ENCODE measurements at regions not wholly inside any gene's neighbourhood (a gene's known extent, or its start where the extent isn't known, plus 50 kb on each side); places are given as distances from the start of the nearest gene placed in this dataset.
"Not testable (repeated sequence)": the region's sequence is repeated elsewhere in the genome, so short reads cannot be mapped to it uniquely, and the experiment has no call there.

DNA sequence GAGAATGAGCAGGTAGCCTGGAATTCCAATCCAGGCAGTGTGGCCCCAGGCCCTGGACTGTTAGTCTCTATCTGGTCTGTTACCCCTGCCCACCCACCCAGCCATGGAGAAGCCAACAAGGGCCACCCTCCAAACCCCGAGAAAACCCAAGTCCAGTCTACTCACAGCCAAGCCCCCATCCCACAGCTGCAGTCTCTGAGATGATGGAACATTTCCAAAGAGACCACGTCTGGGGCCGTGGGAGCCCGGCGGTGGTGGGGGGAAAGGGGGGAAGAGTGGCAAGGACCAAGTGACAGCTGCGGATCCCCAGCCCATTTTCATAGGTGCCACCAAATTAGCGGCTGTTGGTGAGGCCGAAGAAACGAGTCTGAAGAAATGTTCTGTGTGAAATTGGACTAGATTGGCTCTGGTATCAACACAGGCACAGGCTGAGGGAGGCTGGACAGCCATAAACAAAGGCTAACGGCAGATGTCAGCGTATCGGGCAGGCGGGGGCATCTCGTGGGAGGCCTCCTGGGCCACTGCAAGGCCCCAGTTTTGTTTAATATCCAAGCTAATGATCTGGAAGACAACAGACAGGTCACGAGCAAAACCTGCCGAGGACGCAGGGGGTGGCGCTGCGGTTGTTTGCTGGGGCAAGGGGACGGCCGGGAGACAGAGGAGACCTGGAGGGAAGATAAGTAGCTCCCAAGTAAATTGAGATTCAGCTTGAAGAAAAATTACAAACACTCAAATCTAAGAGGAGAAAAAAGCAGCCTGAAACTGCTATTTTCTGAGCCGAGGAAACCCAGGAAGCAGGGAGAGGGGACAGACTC, 53.4 kb downstream of the RBFOX3 start:
- Histone ChIP-seq H2AFZ (ENCODE audit: low read depth, low read length) (no peak overlapping the region), H4K20me1 (ENCODE audit: insufficient read depth, low read length) (no peaks in the 10 kb centered on the region), H3K27ac (ENCODE audit: low read length) (no peak overlapping the region), H3K9ac (ENCODE audit: low read depth, low read length) (no peak overlapping the region), H3K9me3 (ENCODE audit: insufficient read depth, low read length, severe bottlenecking) (peaks cover 3% of the 10 kb centered on the region), H3K4me2 (ENCODE audit: insufficient read depth, low read length) (no peak overlapping the region), H3K27me3 (ENCODE audit: insufficient read depth, low read length, poor library complexity) (no peaks in the 10 kb centered on the region), H3K4me1 (ENCODE audit: insufficient read depth, low read length) (no peaks in the 10 kb centered on the region), H3K79me2 (ENCODE audit: insufficient read depth, low read length) (no peaks in the 10 kb centered on the region), H3K36me3 (ENCODE audit: insufficient read depth, low read length) (no peaks in the 10 kb centered on the region), H3K4me3 (ENCODE audit: low read depth in 1 of 2, low read length in 2 of 2) (no peak overlapping the region)
- DNase-seq (no peak), ATAC-seq (ENCODE audit: insufficient read depth, low read depth) (no peak)
- TF ChIP-seq, protein P1, sequence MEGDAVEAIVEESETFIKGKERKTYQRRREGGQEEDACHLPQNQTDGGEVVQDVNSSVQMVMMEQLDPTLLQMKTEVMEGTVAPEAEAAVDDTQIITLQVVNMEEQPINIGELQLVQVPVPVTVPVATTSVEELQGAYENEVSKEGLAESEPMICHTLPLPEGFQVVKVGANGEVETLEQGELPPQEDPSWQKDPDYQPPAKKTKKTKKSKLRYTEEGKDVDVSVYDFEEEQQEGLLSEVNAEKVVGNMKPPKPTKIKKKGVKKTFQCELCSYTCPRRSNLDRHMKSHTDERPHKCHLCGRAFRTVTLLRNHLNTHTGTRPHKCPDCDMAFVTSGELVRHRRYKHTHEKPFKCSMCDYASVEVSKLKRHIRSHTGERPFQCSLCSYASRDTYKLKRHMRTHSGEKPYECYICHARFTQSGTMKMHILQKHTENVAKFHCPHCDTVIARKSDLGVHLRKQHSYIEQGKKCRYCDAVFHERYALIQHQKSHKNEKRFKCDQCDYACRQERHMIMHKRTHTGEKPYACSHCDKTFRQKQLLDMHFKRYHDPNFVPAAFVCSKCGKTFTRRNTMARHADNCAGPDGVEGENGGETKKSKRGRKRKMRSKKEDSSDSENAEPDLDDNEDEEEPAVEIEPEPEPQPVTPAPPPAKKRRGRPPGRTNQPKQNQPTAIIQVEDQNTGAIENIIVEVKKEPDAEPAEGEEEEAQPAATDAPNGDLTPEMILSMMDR (IDR thresholded peaks at IDR 0.05; ENCODE audit: borderline replicate concordance, extremely low read depth, low read length, poor library complexity, severe bottlenecking): no peak
- TF ChIP-seq EZH2 (IDR thresholded peaks at IDR 0.05; ENCODE audit: borderline replicate concordance, low read depth, low read length, severe bottlenecking): no peak

DNA sequence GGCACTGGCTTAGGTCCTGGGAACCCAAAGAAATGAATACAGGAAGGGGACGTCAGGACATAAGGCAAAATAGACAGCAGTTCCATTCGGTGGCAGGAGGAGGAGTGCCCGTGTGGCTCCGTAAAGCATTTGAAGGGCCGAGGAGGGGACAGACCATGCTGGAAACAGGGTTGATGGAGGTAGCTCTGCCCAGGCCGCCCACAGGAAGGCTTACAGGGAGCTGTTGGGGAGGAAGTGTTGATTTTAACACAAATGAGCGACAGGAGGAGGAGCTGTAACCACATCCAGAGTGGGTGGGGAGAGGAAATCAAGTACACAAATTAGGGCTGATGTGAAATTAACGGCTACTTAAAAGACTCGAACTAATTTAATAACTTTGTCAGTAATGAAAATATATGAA, 54.6 kb downstream of the RBFOX3 start:
- DNase-seq (no peak), ATAC-seq (ENCODE audit: insufficient read depth, low read depth) (no peak; the same call in 2 of the 3 replicates)
- no peaks in the 10 kb centered on the region for H4K20me1 ChIP-seq (ENCODE audit: insufficient read depth, low read length)
- no peaks in the 10 kb centered on the region for H3K27me3 ChIP-seq (ENCODE audit: insufficient read depth, low read length, poor library complexity)
- no peaks in the 10 kb centered on the region for H3K4me1 ChIP-seq (ENCODE audit: insufficient read depth, low read length)
- peaks cover 3% of the 10 kb centered on the region for H3K9me3 ChIP-seq (ENCODE audit: insufficient read depth, low read length, severe bottlenecking)
- H3K27ac ChIP-seq (ENCODE audit: low read length): no peak overlapping the region
- H3K4me3 ChIP-seq (ENCODE audit: low read depth in 1 of 2, low read length in 2 of 2): no peak overlapping the region
- H3K36me3 ChIP-seq (ENCODE audit: insufficient read depth, low read length): no peaks in the 10 kb centered on the region
- TF ChIP-seq, protein P1 (IDR thresholded peaks at IDR 0.05; ENCODE audit: borderline replicate concordance, extremely low read depth, low read length, poor library complexity, severe bottlenecking): no peak
- TF ChIP-seq EZH2 (IDR thresholded peaks at IDR 0.05; ENCODE audit: borderline replicate concordance, low read depth, low read length, severe bottlenecking): no peak
- H2AFZ ChIP-seq (ENCODE audit: low read depth, low read length): no peak overlapping the region
- H3K9ac ChIP-seq (ENCODE audit: low read depth, low read length): no peak overlapping the region
- H3K79me2 ChIP-seq (ENCODE audit: insufficient read depth, low read length): no peaks in the 10 kb centered on the region
- no peak overlapping the region for H3K4me2 ChIP-seq (ENCODE audit: insufficient read depth, low read length)

DNA sequence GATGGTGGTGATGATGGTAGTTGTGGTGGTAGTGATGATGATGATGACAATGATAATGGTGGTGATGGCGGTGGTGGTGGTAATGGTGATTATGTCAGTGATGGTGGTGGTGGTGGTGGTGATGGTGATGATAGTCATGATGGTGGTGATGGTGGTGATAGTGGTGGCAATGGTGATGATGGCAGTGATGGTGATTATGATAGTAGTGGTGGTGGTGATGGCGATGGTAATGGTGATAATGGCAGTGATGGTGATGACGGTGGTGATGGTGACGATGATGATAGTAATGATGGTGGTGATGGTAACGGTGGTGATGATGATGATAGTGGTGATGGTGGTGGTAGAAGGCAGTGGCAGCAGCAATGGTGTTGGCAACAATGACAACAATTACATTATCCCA, 55.3 kb downstream of the RBFOX3 start:
- no peak for DNase-seq
- H3K9ac ChIP-seq (ENCODE audit: low read depth, low read length): no peak overlapping the region
- H3K27me3 ChIP-seq (ENCODE audit: insufficient read depth, low read length, poor library complexity): no peaks in the 10 kb centered on the region
- H3K4me2 ChIP-seq (ENCODE audit: insufficient read depth, low read length): no peak overlapping the region
- H4K20me1 ChIP-seq (ENCODE audit: insufficient read depth, low read length): no peaks in the 10 kb centered on the region
- H3K79me2 ChIP-seq (ENCODE audit: insufficient read depth, low read length): no peaks in the 10 kb centered on the region
- H3K4me3 ChIP-seq (ENCODE audit: low read depth in 1 of 2, low read length in 2 of 2): no peak overlapping the region
- no peak overlapping the region for H2AFZ ChIP-seq (ENCODE audit: low read depth, low read length)
- peaks cover 3% of the 10 kb centered on the region for H3K9me3 ChIP-seq (ENCODE audit: insufficient read depth, low read length, severe bottlenecking)
- ATAC-seq (ENCODE audit: insufficient read depth, low read depth): no peak
- H3K36me3 ChIP-seq (ENCODE audit: insufficient read depth, low read length): no peaks in the 10 kb centered on the region
- no peak for TF ChIP-seq EZH2 (IDR thresholded peaks at IDR 0.05; ENCODE audit: borderline replicate concordance, low read depth, low read length, severe bottlenecking)
- TF ChIP-seq, protein P1 (IDR thresholded peaks at IDR 0.05; ENCODE audit: borderline replicate concordance, extremely low read depth, low read length, poor library complexity, severe bottlenecking): no peak
- H3K4me1 ChIP-seq (ENCODE audit: insufficient read depth, low read length): no peaks in the 10 kb centered on the region
- no peak overlapping the region for H3K27ac ChIP-seq (ENCODE audit: low read length)

DNA sequence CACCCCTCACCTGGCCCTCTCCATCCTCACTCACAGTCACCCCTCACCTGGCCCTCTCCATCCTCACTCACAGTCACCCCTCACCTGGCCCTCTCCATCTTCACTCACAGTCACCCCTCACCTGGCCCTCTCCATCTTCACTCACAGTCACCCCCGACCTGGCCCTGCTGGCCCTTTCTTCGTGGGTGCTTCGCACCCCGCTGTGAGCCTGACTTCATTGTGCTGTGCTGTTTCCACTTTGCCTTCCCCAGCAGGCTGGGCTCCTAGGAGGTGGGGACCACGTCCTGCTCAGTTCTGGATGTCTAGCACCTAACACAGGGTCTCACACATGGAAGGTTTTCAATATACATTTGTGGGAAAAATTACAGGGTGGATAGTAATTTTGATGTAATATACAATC, 56.5 kb downstream of the RBFOX3 start:
- not testable (repeated sequence) for H3K9ac ChIP-seq (ENCODE audit: low read depth, low read length); H4K20me1 ChIP-seq (ENCODE audit: insufficient read depth, low read length); H3K79me2 ChIP-seq (ENCODE audit: insufficient read depth, low read length); H3K27ac ChIP-seq (ENCODE audit: low read length); H3K9me3 ChIP-seq (ENCODE audit: insufficient read depth, low read length, severe bottlenecking); H3K27me3 ChIP-seq (ENCODE audit: insufficient read depth, low read length, poor library complexity); ATAC-seq (ENCODE audit: insufficient read depth, low read depth); H3K36me3 ChIP-seq (ENCODE audit: insufficient read depth, low read length); H3K4me3 ChIP-seq (ENCODE audit: low read depth in 1 of 2, low read length in 2 of 2); DNase-seq; H3K4me1 ChIP-seq (ENCODE audit: insufficient read depth, low read length); H3K4me2 ChIP-seq (ENCODE audit: insufficient read depth, low read length); H2AFZ ChIP-seq (ENCODE audit: low read depth, low read length)

All from DND-41 (cell line).